HG02678 (cell line): ENCODE measurements at regions not wholly inside any gene's neighbourhood (a gene's known extent, or its start where the extent isn't known, plus 50 kb on each side); places are given as distances from the start of the nearest gene placed in this dataset.
"Not testable (repeated sequence)": the region's sequence is repeated elsewhere in the genome, so short reads cannot be mapped to it uniquely, and the experiment has no call there.

Experiments
- ATAC-seq: cut with Tn5 transposase; IDR thresholded peaks from one replicate; pipeline ENCODE4 v1.9.1; 2021; ENCODE audit warnings: mild to moderate bottlenecking, moderate library complexity; ENCODE audit not compliant: unreplicated experiment

- ATAC-seq = no peak
Measured at GRCh38 chr12:58301730-58302122, 360.4 kb downstream of the ATP23 start.

GRCh38 chr12:58302487-58303011 lies 361.2 kb downstream of the ATP23 start:
- ATAC-seq = no peak

- no peak for ATAC-seq
Measured at GRCh38 chr12:58306266-58307000, 365.1 kb downstream of the ATP23 start.

- no peak for ATAC-seq
Measured at GRCh38 chr12:58309806-58310205, 368.4 kb downstream of the ATP23 start.

- no peak for ATAC-seq
Measured at GRCh38 chr12:58310368-58310767, 369.0 kb downstream of the ATP23 start.

- ATAC-seq = peak; percentile 46
Measured at GRCh38 chr12:58310809-58311622, 369.6 kb downstream of the ATP23 start.

GRCh38 chr12:58313091-58313855 lies 371.9 kb downstream of the ATP23 start:
- ATAC-seq = no peak

GRCh38 chr12:58314610-58315009 lies 373.2 kb downstream of the ATP23 start:
- no peak for ATAC-seq

- ATAC-seq = no peak
Measured at GRCh38 chr12:58316926-58317325, 375.6 kb downstream of the ATP23 start.

- peak; percentile 62 for ATAC-seq
Measured at GRCh38 chr12:58321414-58321813, 380.0 kb downstream of the ATP23 start.

GRCh38 chr12:58323676-58324075 lies 382.3 kb downstream of the ATP23 start:
- ATAC-seq = no peak

GRCh38 chr12:58325561-58325960 lies 384.2 kb downstream of the ATP23 start:
- ATAC-seq = no peak

GRCh38 chr12:58326534-58326933 lies 385.2 kb downstream of the ATP23 start:
- ATAC-seq = no peak

GRCh38 chr12:58336581-58337242 lies 395.3 kb downstream of the ATP23 start:
- ATAC-seq = not testable (repeated sequence)

GRCh38 chr12:58337539-58337938 lies 396.2 kb downstream of the ATP23 start:
- not testable (repeated sequence) for ATAC-seq

- no peak for ATAC-seq
Measured at GRCh38 chr12:58341791-58342190, 400.4 kb downstream of the ATP23 start.

GRCh38 chr12:58342736-58343135 lies 401.4 kb downstream of the ATP23 start:
- ATAC-seq = no peak

GRCh38 chr12:58346032-58346632 lies 404.8 kb downstream of the ATP23 start:
- peak; percentile 72 for ATAC-seq

- ATAC-seq = no peak
Measured at GRCh38 chr12:58347188-58347587, 405.8 kb downstream of the ATP23 start.

GRCh38 chr12:58347691-58348090 lies 406.3 kb downstream of the ATP23 start:
- no peak for ATAC-seq
